ENCODE measurements at regions not wholly inside any gene's neighbourhood (a gene's known extent, or its start where the extent isn't known, plus 50 kb on each side); places are given as distances from the start of the nearest gene placed in this dataset.

DNA sequence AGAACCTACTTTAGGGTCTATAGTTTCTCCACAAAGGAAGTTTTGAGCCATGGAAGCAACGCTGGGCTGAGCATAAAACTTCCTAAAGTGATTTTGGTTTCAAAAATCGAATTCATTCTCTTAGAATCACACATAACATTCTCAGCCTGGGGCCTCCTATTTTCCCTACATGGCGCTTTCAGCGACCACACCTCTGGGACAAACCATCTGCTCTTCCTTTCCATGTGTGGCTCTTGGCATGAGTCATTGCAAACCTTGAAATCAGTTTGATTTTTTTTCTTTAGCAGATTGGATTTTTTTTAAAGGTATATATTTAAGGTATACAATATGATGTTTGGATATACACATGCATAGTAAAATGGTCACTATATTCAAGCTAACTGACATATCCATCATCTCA, 72.5 kb upstream of the APCDD1 start:
- TF ChIP-seq, protein P1, sequence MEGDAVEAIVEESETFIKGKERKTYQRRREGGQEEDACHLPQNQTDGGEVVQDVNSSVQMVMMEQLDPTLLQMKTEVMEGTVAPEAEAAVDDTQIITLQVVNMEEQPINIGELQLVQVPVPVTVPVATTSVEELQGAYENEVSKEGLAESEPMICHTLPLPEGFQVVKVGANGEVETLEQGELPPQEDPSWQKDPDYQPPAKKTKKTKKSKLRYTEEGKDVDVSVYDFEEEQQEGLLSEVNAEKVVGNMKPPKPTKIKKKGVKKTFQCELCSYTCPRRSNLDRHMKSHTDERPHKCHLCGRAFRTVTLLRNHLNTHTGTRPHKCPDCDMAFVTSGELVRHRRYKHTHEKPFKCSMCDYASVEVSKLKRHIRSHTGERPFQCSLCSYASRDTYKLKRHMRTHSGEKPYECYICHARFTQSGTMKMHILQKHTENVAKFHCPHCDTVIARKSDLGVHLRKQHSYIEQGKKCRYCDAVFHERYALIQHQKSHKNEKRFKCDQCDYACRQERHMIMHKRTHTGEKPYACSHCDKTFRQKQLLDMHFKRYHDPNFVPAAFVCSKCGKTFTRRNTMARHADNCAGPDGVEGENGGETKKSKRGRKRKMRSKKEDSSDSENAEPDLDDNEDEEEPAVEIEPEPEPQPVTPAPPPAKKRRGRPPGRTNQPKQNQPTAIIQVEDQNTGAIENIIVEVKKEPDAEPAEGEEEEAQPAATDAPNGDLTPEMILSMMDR (IDR thresholded peaks at IDR 0.05; ENCODE audit: borderline replicate concordance, extremely low read depth, insufficient read depth): no peak
- Histone ChIP-seq H3K27ac (ENCODE audit: low read depth in 2 of 2, low read length in 2 of 2) (no peak overlapping the region), H3K4me3 (ENCODE audit: low read length in 3 of 3) (no peak overlapping the region), H3K9me3 (ENCODE audit: control insufficient read depth in 2 of 3, insufficient read depth in 1 of 3, low read length in 3 of 3) (no peaks in the 10 kb centered on the region), H3K27me3 (ENCODE audit: control insufficient read depth, insufficient read depth, low read length) (no peaks in the 10 kb centered on the region), H3K9ac (ENCODE audit: low read length in 3 of 3) (no peak overlapping the region), H3K36me3 (ENCODE audit: control insufficient read depth in 2 of 3, insufficient read depth in 3 of 3, low read length in 3 of 3) (no peaks in the 10 kb centered on the region), H3K4me1 (ENCODE audit: control insufficient read depth in 2 of 3, insufficient read depth in 2 of 3, low read depth in 1 of 3, low read length in 3 of 3) (no peaks in the 10 kb centered on the region)
- FAIRE-seq (no peak), DNase-seq (no peak)
- intact Hi-C loops (cut with DNase I): no loop called here

DNA sequence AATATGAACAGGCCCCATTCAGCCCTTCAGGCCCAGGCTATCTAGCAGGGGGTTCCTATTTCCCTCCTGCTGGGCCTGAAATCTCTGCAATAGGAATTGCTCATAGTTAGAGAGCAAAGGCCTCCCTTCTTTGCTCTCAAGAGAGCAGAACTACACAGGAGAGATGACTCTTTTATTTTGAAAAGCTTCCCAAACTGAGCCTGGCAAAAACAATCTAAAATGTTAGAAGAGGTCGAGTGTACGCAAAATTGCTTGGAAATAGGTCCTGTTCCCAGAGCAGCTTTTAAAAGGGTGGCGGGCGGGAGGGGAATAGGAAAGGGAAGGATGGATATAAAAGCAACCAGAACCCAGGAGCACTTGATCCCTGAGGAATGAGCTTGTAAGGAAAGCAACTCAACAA, 68.4 kb upstream of the APCDD1 start:
- DNase-seq (no peak), FAIRE-seq (no peak)
- Histone ChIP-seq H3K9me3 (ENCODE audit: control insufficient read depth in 2 of 3, insufficient read depth in 1 of 3, low read length in 3 of 3) (no peaks in the 10 kb centered on the region), H3K4me1 (ENCODE audit: control insufficient read depth in 2 of 3, insufficient read depth in 2 of 3, low read depth in 1 of 3, low read length in 3 of 3) (no peaks in the 10 kb centered on the region), H3K4me3 (ENCODE audit: low read length in 3 of 3) (no peak overlapping the region), H3K27ac (ENCODE audit: low read depth in 2 of 2, low read length in 2 of 2) (no peak overlapping the region), H3K36me3 (ENCODE audit: control insufficient read depth in 2 of 3, insufficient read depth in 3 of 3, low read length in 3 of 3) (no peaks in the 10 kb centered on the region), H3K9ac (ENCODE audit: low read length in 3 of 3) (no peak overlapping the region), H3K27me3 (ENCODE audit: control insufficient read depth, insufficient read depth, low read length) (no peaks in the 10 kb centered on the region)
- intact Hi-C loops (cut with DNase I): no loop called here
- TF ChIP-seq, protein P1 (IDR thresholded peaks at IDR 0.05; ENCODE audit: borderline replicate concordance, extremely low read depth, insufficient read depth): no peak

- TF ChIP-seq, protein P1 (IDR thresholded peaks at IDR 0.05; ENCODE audit: borderline replicate concordance, extremely low read depth, insufficient read depth): no peak
- no peaks in the 10 kb centered on the region for H3K9me3 ChIP-seq (ENCODE audit: control insufficient read depth in 2 of 3, insufficient read depth in 1 of 3, low read length in 3 of 3)
- no peaks in the 10 kb centered on the region for H3K36me3 ChIP-seq (ENCODE audit: control insufficient read depth in 2 of 3, insufficient read depth in 3 of 3, low read length in 3 of 3)
- H3K4me3 ChIP-seq (ENCODE audit: low read length in 3 of 3): no peak overlapping the region
- DNase-seq (no peak), FAIRE-seq (no peak)
- H3K27ac ChIP-seq (ENCODE audit: low read depth in 2 of 2, low read length in 2 of 2): no peak overlapping the region
- intact Hi-C loops (cut with DNase I): no loop called here
- H3K27me3 ChIP-seq (ENCODE audit: control insufficient read depth, insufficient read depth, low read length): no peaks in the 10 kb centered on the region
- no peak overlapping the region for H3K9ac ChIP-seq (ENCODE audit: low read length in 3 of 3)
- H3K4me1 ChIP-seq (ENCODE audit: control insufficient read depth in 2 of 3, insufficient read depth in 2 of 3, low read depth in 1 of 3, low read length in 3 of 3): no peaks in the 10 kb centered on the region
Observed at GRCh38 chr18:10386956-10387355, 67.5 kb upstream of the APCDD1 start.

GRCh38 chr18:10387399-10387798, 67.0 kb upstream of the APCDD1 start:
- H3K9me3 ChIP-seq (ENCODE audit: control insufficient read depth in 2 of 3, insufficient read depth in 1 of 3, low read length in 3 of 3): no peaks in the 10 kb centered on the region

More at GRCh38 chr18:10387399-10387798, 67.0 kb upstream of the APCDD1 start:
- TF ChIP-seq, protein P1 (IDR thresholded peaks at IDR 0.05; ENCODE audit: borderline replicate concordance, extremely low read depth, insufficient read depth): no peak
- H3K27me3 ChIP-seq (ENCODE audit: control insufficient read depth, insufficient read depth, low read length): no peaks in the 10 kb centered on the region
- H3K27ac ChIP-seq (ENCODE audit: low read depth in 2 of 2, low read length in 2 of 2): no peak overlapping the region
- H3K36me3 ChIP-seq (ENCODE audit: control insufficient read depth in 2 of 3, insufficient read depth in 3 of 3, low read length in 3 of 3): no peaks in the 10 kb centered on the region
- FAIRE-seq (no peak), DNase-seq (no peak)
- H3K4me1 ChIP-seq (ENCODE audit: control insufficient read depth in 2 of 3, insufficient read depth in 2 of 3, low read depth in 1 of 3, low read length in 3 of 3): no peaks in the 10 kb centered on the region
- intact Hi-C loops (cut with DNase I): no loop called here
- no peak overlapping the region for H3K9ac ChIP-seq (ENCODE audit: low read length in 3 of 3)
- H3K4me3 ChIP-seq (ENCODE audit: low read length in 3 of 3): no peak overlapping the region

All from kidney (tissue), 13 donors.